ENCODE measurements at regions not wholly inside any gene's neighbourhood (a gene's known extent, or its start where the extent isn't known, plus 50 kb on each side); places are given as distances from the start of the nearest gene placed in this dataset.

DNA sequence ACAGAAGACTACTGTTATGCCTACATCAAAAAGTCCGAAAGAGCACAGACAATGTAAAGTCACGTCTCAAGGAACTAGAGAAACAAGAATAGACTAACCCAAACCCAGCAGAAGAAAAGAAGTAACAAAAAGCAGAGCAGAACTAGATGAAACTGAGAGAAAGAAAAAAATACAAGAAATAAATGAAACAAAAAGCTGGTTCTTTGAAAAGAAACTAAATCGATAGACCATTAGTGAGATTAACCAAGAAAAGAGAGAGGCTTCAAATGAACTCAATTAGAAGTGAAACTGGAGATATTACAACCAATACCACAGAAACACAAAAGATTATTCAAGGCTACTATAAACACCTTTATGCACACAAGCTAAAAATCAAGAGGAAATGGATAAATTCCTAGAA, 271.8 kb downstream of the MBD2 start:
- no peaks in the 10 kb centered on the region for H3K9me3 ChIP-seq (ENCODE audit: control insufficient read depth, insufficient read depth, low read depth, low read length)
- no peak overlapping the region for H3K27ac ChIP-seq (ENCODE audit: low read depth, low read length)
- no peaks in the 10 kb centered on the region for H3K4me1 ChIP-seq (ENCODE audit: control insufficient read depth, insufficient read depth, low read length)
- H3K36me3 ChIP-seq (ENCODE audit: control insufficient read depth, insufficient read depth, low read length): no peaks in the 10 kb centered on the region
- H3K9ac ChIP-seq (ENCODE audit: low read length): no peak overlapping the region
- no peaks in the 10 kb centered on the region for H3K27me3 ChIP-seq (ENCODE audit: control insufficient read depth, insufficient read depth, low read length)
- no peak overlapping the region for H3K4me3 ChIP-seq (ENCODE audit: low read depth, low read length)

DNA sequence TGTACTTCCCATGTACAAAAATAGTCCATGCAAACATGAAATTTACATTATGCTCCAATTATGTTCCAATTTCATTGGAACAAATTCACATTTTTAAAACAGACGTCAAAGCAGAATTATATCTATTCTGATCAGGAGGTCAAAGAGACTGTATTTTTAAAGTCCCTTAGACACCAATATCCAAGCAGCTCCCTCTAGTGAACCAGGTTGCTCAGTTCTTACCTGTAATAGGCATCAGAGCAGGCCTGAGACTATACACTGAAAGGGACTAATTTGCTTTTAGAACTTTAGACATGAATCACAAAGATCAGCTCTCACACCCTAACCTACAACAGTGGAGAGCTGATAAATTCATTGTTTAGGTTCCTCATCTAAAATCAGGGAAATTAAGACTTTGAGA, 273.9 kb downstream of the MBD2 start:
- Histone ChIP-seq H3K27me3 (ENCODE audit: control insufficient read depth, insufficient read depth, low read length) (no peaks in the 10 kb centered on the region), H3K36me3 (ENCODE audit: control insufficient read depth, insufficient read depth, low read length) (no peaks in the 10 kb centered on the region), H3K9me3 (ENCODE audit: control insufficient read depth, insufficient read depth, low read depth, low read length) (peaks cover 4% of the 10 kb centered on the region; the same call in 1 of the 2 replicates), H3K9ac (ENCODE audit: low read length) (no peak overlapping the region), H3K4me3 (ENCODE audit: low read depth, low read length) (no peak overlapping the region), H3K27ac (ENCODE audit: low read depth, low read length) (no peak overlapping the region), H3K4me1 (ENCODE audit: control insufficient read depth, insufficient read depth, low read length) (no peaks in the 10 kb centered on the region)

DNA sequence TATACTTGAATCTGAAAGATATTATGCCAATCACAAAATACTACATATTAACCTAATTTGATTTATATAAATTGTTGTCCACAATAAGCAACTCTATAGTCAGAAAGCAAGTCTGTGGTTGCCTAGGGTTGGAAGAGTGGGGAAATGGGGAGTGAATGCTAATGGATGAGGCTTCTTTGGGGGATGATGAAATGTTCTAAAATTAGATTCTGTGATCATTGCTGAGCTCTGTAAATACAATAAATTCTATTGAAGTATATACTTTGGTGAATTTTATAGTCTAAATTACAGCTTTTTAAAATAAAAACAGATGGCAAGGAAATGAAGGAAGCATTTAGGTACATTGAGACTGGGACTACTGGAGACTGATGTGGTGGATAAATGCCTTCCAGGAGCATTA, 275.5 kb downstream of the MBD2 start:
- no peak overlapping the region for H3K27ac ChIP-seq (ENCODE audit: low read depth, low read length)
- no peaks in the 10 kb centered on the region for H3K4me1 ChIP-seq (ENCODE audit: control insufficient read depth, insufficient read depth, low read length)
- peaks cover 18% of the 10 kb centered on the region for H3K9me3 ChIP-seq (ENCODE audit: control insufficient read depth, insufficient read depth, low read depth, low read length)
- H3K9ac ChIP-seq (ENCODE audit: low read length): no peak overlapping the region
- no peaks in the 10 kb centered on the region for H3K27me3 ChIP-seq (ENCODE audit: control insufficient read depth, insufficient read depth, low read length)
- H3K36me3 ChIP-seq (ENCODE audit: control insufficient read depth, insufficient read depth, low read length): no peaks in the 10 kb centered on the region
- H3K4me3 ChIP-seq (ENCODE audit: low read depth, low read length): no peak overlapping the region

- H3K36me3 ChIP-seq (ENCODE audit: control insufficient read depth, insufficient read depth, low read length): no peaks in the 10 kb centered on the region
- no peaks in the 10 kb centered on the region for H3K4me1 ChIP-seq (ENCODE audit: control insufficient read depth, insufficient read depth, low read length)
- no peak overlapping the region for H3K4me3 ChIP-seq (ENCODE audit: low read depth, low read length)
- H3K27ac ChIP-seq (ENCODE audit: low read depth, low read length): no peak overlapping the region
- peaks cover 36% of the 10 kb centered on the region for H3K9me3 ChIP-seq (ENCODE audit: control insufficient read depth, insufficient read depth, low read depth, low read length)
- no peak overlapping the region for H3K9ac ChIP-seq (ENCODE audit: low read length)
- no peaks in the 10 kb centered on the region for H3K27me3 ChIP-seq (ENCODE audit: control insufficient read depth, insufficient read depth, low read length)
Observed at GRCh38 chr18:53947092-53947640, 277.3 kb downstream of the MBD2 start.

DNA sequence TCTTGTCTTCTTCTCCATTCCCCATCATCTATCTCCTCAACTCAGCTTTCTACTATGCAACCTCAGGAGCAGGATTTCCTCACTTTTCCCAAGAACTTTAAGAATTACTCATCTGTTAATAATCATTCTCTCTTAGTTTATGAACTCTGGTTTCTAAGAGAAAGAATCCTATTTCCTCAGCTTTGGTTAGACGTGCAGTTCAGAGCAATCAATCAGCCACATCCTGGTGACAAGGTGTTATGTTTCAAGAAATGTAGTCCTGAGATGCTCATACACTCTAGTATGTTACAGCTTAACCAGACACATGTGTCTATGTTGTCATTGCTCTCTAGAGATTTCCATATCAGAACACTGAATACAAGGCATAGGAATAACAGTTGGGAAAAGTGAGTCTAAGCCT, 277.9 kb downstream of the MBD2 start:
- Histone ChIP-seq H3K27me3 (ENCODE audit: control insufficient read depth, insufficient read depth, low read length) (no peaks in the 10 kb centered on the region), H3K36me3 (ENCODE audit: control insufficient read depth, insufficient read depth, low read length) (no peaks in the 10 kb centered on the region), H3K9me3 (ENCODE audit: control insufficient read depth, insufficient read depth, low read depth, low read length) (peaks cover 40% of the 10 kb centered on the region), H3K27ac (ENCODE audit: low read depth, low read length) (no peak overlapping the region), H3K4me3 (ENCODE audit: low read depth, low read length) (no peak overlapping the region), H3K4me1 (ENCODE audit: control insufficient read depth, insufficient read depth, low read length) (no peaks in the 10 kb centered on the region), H3K9ac (ENCODE audit: low read length) (no peak overlapping the region)

- H3K4me3 ChIP-seq (ENCODE audit: low read depth, low read length): no peak overlapping the region
- no peaks in the 10 kb centered on the region for H3K4me1 ChIP-seq (ENCODE audit: control insufficient read depth, insufficient read depth, low read length)
- no peaks in the 10 kb centered on the region for H3K36me3 ChIP-seq (ENCODE audit: control insufficient read depth, insufficient read depth, low read length)
- H3K9me3 ChIP-seq (ENCODE audit: control insufficient read depth, insufficient read depth, low read depth, low read length): peaks cover 49% of the 10 kb centered on the region
- no peaks in the 10 kb centered on the region for H3K27me3 ChIP-seq (ENCODE audit: control insufficient read depth, insufficient read depth, low read length)
- no peak overlapping the region for H3K27ac ChIP-seq (ENCODE audit: low read depth, low read length)
- H3K9ac ChIP-seq (ENCODE audit: low read length): no peak overlapping the region
Observed at GRCh38 chr18:53944721-53945120, 279.7 kb downstream of the MBD2 start.

- H3K9me3 ChIP-seq (ENCODE audit: control insufficient read depth, insufficient read depth, low read depth, low read length): peaks cover 49% of the 10 kb centered on the region
- H3K9ac ChIP-seq (ENCODE audit: low read length): no peak overlapping the region
- H3K4me3 ChIP-seq (ENCODE audit: low read depth, low read length): no peak overlapping the region
- H3K27ac ChIP-seq (ENCODE audit: low read depth, low read length): no peak overlapping the region
- no peaks in the 10 kb centered on the region for H3K27me3 ChIP-seq (ENCODE audit: control insufficient read depth, insufficient read depth, low read length)
- no peaks in the 10 kb centered on the region for H3K36me3 ChIP-seq (ENCODE audit: control insufficient read depth, insufficient read depth, low read length)
- no peaks in the 10 kb centered on the region for H3K4me1 ChIP-seq (ENCODE audit: control insufficient read depth, insufficient read depth, low read length)
Observed at GRCh38 chr18:53943326-53943860, 281.1 kb downstream of the MBD2 start.

DNA sequence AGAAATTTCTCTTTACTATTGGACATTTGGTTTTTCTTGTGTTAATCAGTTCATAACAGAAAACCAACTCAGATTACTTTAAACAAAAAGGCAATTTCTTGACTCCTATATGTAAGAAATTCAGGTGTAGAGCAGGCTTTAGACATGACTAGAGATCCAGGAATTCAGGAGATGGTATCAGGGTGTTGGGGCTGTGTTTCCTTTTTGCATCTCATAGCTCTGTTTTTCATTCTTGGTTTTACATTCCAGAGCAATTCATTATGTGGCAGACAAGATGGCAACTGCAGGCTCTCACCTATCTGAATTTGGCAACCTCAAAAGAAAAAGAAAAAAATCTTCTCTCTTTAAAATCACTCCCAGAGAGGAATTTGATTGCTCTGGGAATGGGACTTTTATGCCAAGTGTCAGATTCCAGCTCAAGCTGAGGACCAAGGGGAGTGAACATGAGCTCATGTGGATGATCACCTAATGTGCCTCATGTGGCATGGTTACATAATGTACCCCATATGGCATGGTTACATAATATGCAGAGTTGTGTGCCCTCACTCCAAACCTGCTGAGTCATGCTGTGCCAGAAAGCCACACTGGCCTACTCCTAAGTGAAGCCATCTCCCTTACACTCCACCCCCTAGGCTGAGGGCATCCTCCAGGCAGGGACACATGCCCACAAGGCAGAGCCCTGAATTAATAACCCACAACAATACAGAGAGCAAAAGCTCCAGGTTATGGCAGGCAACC, 282.7 kb downstream of the MBD2 start:
- H3K4me3 ChIP-seq (ENCODE audit: low read depth, low read length): no peak overlapping the region
- H3K9me3 ChIP-seq (ENCODE audit: control insufficient read depth, insufficient read depth, low read depth, low read length): peaks cover 49% of the 10 kb centered on the region
- no peak overlapping the region for H3K27ac ChIP-seq (ENCODE audit: low read depth, low read length)
- no peaks in the 10 kb centered on the region for H3K36me3 ChIP-seq (ENCODE audit: control insufficient read depth, insufficient read depth, low read length)
- H3K9ac ChIP-seq (ENCODE audit: low read length): no peak overlapping the region
- H3K4me1 ChIP-seq (ENCODE audit: control insufficient read depth, insufficient read depth, low read length): no peaks in the 10 kb centered on the region
- H3K27me3 ChIP-seq (ENCODE audit: control insufficient read depth, insufficient read depth, low read length): no peaks in the 10 kb centered on the region

DNA sequence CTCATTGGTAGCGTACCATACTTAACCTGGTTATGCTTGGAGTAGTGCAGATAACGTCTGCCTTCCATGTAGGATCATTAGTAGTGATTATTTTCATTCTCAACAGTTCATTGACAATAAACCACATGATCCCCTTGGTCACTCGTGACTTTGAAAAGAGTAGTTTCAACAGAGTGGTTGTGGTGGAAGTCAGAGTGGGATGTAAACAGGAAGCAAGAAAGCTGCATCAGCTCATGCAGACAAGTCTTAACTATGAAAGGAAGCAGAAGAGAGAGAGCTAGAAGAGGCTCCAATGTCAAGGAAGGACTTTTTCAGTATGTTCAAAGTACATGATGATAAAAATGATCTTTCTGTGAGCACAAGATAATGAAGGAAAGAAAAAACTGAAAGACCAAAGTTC, 287.4 kb downstream of the MBD2 start:
- Histone ChIP-seq H3K4me1 (ENCODE audit: control insufficient read depth, insufficient read depth, low read length) (no peaks in the 10 kb centered on the region), H3K36me3 (ENCODE audit: control insufficient read depth, insufficient read depth, low read length) (no peaks in the 10 kb centered on the region), H3K9ac (ENCODE audit: low read length) (no peak overlapping the region), H3K27me3 (ENCODE audit: control insufficient read depth, insufficient read depth, low read length) (no peaks in the 10 kb centered on the region), H3K27ac (ENCODE audit: low read depth, low read length) (no peak overlapping the region), H3K4me3 (ENCODE audit: low read depth, low read length) (no peak overlapping the region), H3K9me3 (ENCODE audit: control insufficient read depth, insufficient read depth, low read depth, low read length) (peaks cover 11% of the 10 kb centered on the region)

DNA sequence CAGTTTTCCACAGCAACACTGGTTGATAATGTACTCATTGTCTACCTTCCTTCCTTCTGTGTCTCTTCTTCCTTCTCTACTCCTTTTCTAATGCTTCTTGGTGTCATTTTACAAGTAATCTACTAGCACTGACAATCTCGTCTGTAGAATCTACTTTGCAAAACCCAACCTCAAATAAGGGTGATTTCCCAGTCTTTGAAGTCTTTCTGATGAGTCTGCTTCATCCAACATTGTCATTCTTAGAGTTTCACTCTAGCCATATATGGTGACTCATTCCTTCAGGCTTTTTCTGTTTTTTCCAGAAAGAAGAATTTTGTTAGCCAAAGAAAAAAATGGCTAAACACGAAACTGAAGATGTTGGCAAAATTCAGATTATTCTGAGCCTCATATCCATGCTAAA, 288.7 kb downstream of the MBD2 start:
- H3K4me3 ChIP-seq (ENCODE audit: low read depth, low read length): no peak overlapping the region
- no peaks in the 10 kb centered on the region for H3K27me3 ChIP-seq (ENCODE audit: control insufficient read depth, insufficient read depth, low read length)
- H3K9me3 ChIP-seq (ENCODE audit: control insufficient read depth, insufficient read depth, low read depth, low read length): peaks cover 4% of the 10 kb centered on the region; the same call in 1 of the 2 replicates
- H3K36me3 ChIP-seq (ENCODE audit: control insufficient read depth, insufficient read depth, low read length): no peaks in the 10 kb centered on the region
- no peak overlapping the region for H3K9ac ChIP-seq (ENCODE audit: low read length)
- H3K27ac ChIP-seq (ENCODE audit: low read depth, low read length): no peak overlapping the region
- no peaks in the 10 kb centered on the region for H3K4me1 ChIP-seq (ENCODE audit: control insufficient read depth, insufficient read depth, low read length)

- Histone ChIP-seq H3K9me3 (ENCODE audit: control insufficient read depth, insufficient read depth, low read depth, low read length) (peaks cover 4% of the 10 kb centered on the region; the same call in 1 of the 2 replicates), H3K9ac (ENCODE audit: low read length) (no peak overlapping the region), H3K4me1 (ENCODE audit: control insufficient read depth, insufficient read depth, low read length) (no peaks in the 10 kb centered on the region), H3K4me3 (ENCODE audit: low read depth, low read length) (no peak overlapping the region), H3K27me3 (ENCODE audit: control insufficient read depth, insufficient read depth, low read length) (no peaks in the 10 kb centered on the region), H3K27ac (ENCODE audit: low read depth, low read length) (no peak overlapping the region), H3K36me3 (ENCODE audit: control insufficient read depth, insufficient read depth, low read length) (no peaks in the 10 kb centered on the region)
Observed at GRCh38 chr18:53935399-53935798, 289.1 kb downstream of the MBD2 start.
